GM06990 (cell line): ENCODE measurements at regions not wholly inside any gene's neighbourhood (a gene's known extent, or its start where the extent isn't known, plus 50 kb on each side); places are given as distances from the start of the nearest gene placed in this dataset.

Experiments
- DNase-seq: peaks from one replicate; pipeline ENCODE4 v3.0.0-alpha.2; 2011; ENCODE audit not compliant: insufficient read length; ENCODE audit errors: extremely low read depth
- H3K27me3 ChIP-seq: replicated peaks from 2 replicates; pipeline ENCODE4 v1.6.0; 2011; ENCODE audit warnings: low read length; ENCODE audit not compliant: control insufficient read depth, insufficient read depth
- H3K36me3 ChIP-seq: 2 replicates; pipeline ENCODE4 v1.5.1; 2011; ENCODE audit warnings: low read length; ENCODE audit not compliant: control insufficient read depth, insufficient read depth
- H3K4me3 ChIP-seq: replicated peaks from 2 replicates; pipeline ENCODE4 v1.5.1; 2011; ENCODE audit warnings: low read depth, mild to moderate bottlenecking, control low read depth, low read length
- CTCF ChIP-seq: IDR thresholded peaks from 2 replicates; pipeline ENCODE4 v1.5.1; 2011; ENCODE audit warnings: low read length, control low read depth, mild to moderate bottlenecking, inconsistent platforms; ENCODE audit not compliant: insufficient read depth, poor library complexity, severe bottlenecking

- DNase-seq: no peak
- TF ChIP-seq CTCF: no peak
- Histone ChIP-seq H3K36me3 (no peaks in the 10 kb centered on the region), H3K4me3 (no peak overlapping the region), H3K27me3 (no peaks in the 10 kb centered on the region)
Measured at GRCh38 chr10:2048337-2048973, 311.1 kb upstream of the ADARB2 start.

- Histone ChIP-seq H3K36me3 (no peaks in the 10 kb centered on the region), H3K4me3 (no peak overlapping the region), H3K27me3 (no peaks in the 10 kb centered on the region)
- no peak for TF ChIP-seq CTCF
- no peak for DNase-seq
Measured at GRCh38 chr10:2047679-2048078, 310.4 kb upstream of the ADARB2 start.

GRCh38 chr10:2043379-2043778, 306.1 kb upstream of the ADARB2 start:
- TF ChIP-seq CTCF: no peak
- no peak for DNase-seq
- Histone ChIP-seq H3K4me3 (no peak overlapping the region), H3K36me3 (no peaks in the 10 kb centered on the region), H3K27me3 (no peaks in the 10 kb centered on the region; the same call in 1 of the 2 replicates)

GRCh38 chr10:2038036-2038435, 300.7 kb upstream of the ADARB2 start:
- no peak for TF ChIP-seq CTCF
- Histone ChIP-seq H3K4me3 (no peak overlapping the region), H3K36me3 (no peaks in the 10 kb centered on the region), H3K27me3 (no peaks in the 10 kb centered on the region; the same call in none of the 2 replicates)
- DNase-seq: no peak

GRCh38 chr10:2037246-2037645, 299.9 kb upstream of the ADARB2 start:
- TF ChIP-seq CTCF: no peak
- no peak overlapping the region for H3K4me3 ChIP-seq
- H3K36me3 ChIP-seq: no peaks in the 10 kb centered on the region
- no peaks in the 10 kb centered on the region; the same call in none of the 2 replicates for H3K27me3 ChIP-seq
- no peak for DNase-seq

GRCh38 chr10:2036209-2036608, 298.9 kb upstream of the ADARB2 start:
- no peak overlapping the region for H3K4me3 ChIP-seq
- H3K36me3 ChIP-seq: no peaks in the 10 kb centered on the region
- DNase-seq: no peak
- no peaks in the 10 kb centered on the region; the same call in none of the 2 replicates for H3K27me3 ChIP-seq
- TF ChIP-seq CTCF: no peak
